ENCODE measurements at regions not wholly inside any gene's neighbourhood (a gene's known extent, or its start where the extent isn't known, plus 50 kb on each side); places are given as distances from the start of the nearest gene placed in this dataset.

- Histone ChIP-seq H3K27me3 (ENCODE audit: insufficient read depth, low read length) (no peaks in the 10 kb centered on the region), H3K27ac (ENCODE audit: low read depth, low read length, poor library complexity, severe bottlenecking) (no peak overlapping the region), H3K79me2 (ENCODE audit: insufficient read depth, low read length) (no peaks in the 10 kb centered on the region), H3K9me3 (ENCODE audit: low read length) (no peaks in the 10 kb centered on the region), H3K4me2 (ENCODE audit: low read length) (no peak overlapping the region), H3K9ac (ENCODE audit: low read length) (no peak overlapping the region), H3K4me1 (ENCODE audit: insufficient read depth, low read length, severe bottlenecking) (no peaks in the 10 kb centered on the region), H3K4me3 (ENCODE audit: low read depth, low read length, poor library complexity, severe bottlenecking) (no peak overlapping the region), H3K36me3 (ENCODE audit: insufficient read depth, low read length) (no peaks in the 10 kb centered on the region), H4K20me1 (ENCODE audit: insufficient read depth, low read length) (no peaks in the 10 kb centered on the region), H3K9me2 (ENCODE audit: low read depth, low read length) (no peaks in the 10 kb centered on the region), H3F3A (ENCODE audit: insufficient read depth, low read length) (no peaks in the 10 kb centered on the region), H2AFZ (ENCODE audit: low read length) (no peak overlapping the region)
- TF ChIP-seq EZH2 (IDR thresholded peaks at IDR 0.05; ENCODE audit: borderline replicate concordance, low read length) = no peak
- no peak for TF ChIP-seq CTCF (IDR thresholded peaks at IDR 0.05; ENCODE audit: low read length)
Measured at GRCh38 chr1:69502991-69503390, 64.7 kb upstream of the LRRC7 start.

GRCh38 chr1:69504730-69505252, 62.9 kb upstream of the LRRC7 start:
- H3K4me2 ChIP-seq (ENCODE audit: low read length) = no peak overlapping the region
- H3K9ac ChIP-seq (ENCODE audit: low read length) = no peak overlapping the region
- no peak overlapping the region for H2AFZ ChIP-seq (ENCODE audit: low read length)
- H3K4me3 ChIP-seq (ENCODE audit: low read depth, low read length, poor library complexity, severe bottlenecking) = no peak overlapping the region
- no peak for TF ChIP-seq EZH2 (IDR thresholded peaks at IDR 0.05; ENCODE audit: borderline replicate concordance, low read length)
- no peak for TF ChIP-seq CTCF (IDR thresholded peaks at IDR 0.05; ENCODE audit: low read length)
- no peak overlapping the region for H3K27ac ChIP-seq (ENCODE audit: low read depth, low read length, poor library complexity, severe bottlenecking)
- H3F3A ChIP-seq (ENCODE audit: insufficient read depth, low read length) = no peaks in the 10 kb centered on the region
- H3K27me3 ChIP-seq (ENCODE audit: insufficient read depth, low read length) = no peaks in the 10 kb centered on the region
- no peaks in the 10 kb centered on the region for H4K20me1 ChIP-seq (ENCODE audit: insufficient read depth, low read length)
- no peaks in the 10 kb centered on the region for H3K9me2 ChIP-seq (ENCODE audit: low read depth, low read length)
- no peaks in the 10 kb centered on the region for H3K9me3 ChIP-seq (ENCODE audit: low read length)
- H3K4me1 ChIP-seq (ENCODE audit: insufficient read depth, low read length, severe bottlenecking) = no peaks in the 10 kb centered on the region
- H3K79me2 ChIP-seq (ENCODE audit: insufficient read depth, low read length) = no peaks in the 10 kb centered on the region
- H3K36me3 ChIP-seq (ENCODE audit: insufficient read depth, low read length) = no peaks in the 10 kb centered on the region

GRCh38 chr1:69506311-69506710, 61.4 kb upstream of the LRRC7 start:
- Histone ChIP-seq H3K9me3 (ENCODE audit: low read length) (no peaks in the 10 kb centered on the region), H2AFZ (ENCODE audit: low read length) (no peak overlapping the region), H3F3A (ENCODE audit: insufficient read depth, low read length) (no peaks in the 10 kb centered on the region), H3K4me2 (ENCODE audit: low read length) (no peak overlapping the region), H3K4me3 (ENCODE audit: low read depth, low read length, poor library complexity, severe bottlenecking) (no peak overlapping the region), H3K27ac (ENCODE audit: low read depth, low read length, poor library complexity, severe bottlenecking) (no peak overlapping the region), H3K9me2 (ENCODE audit: low read depth, low read length) (no peaks in the 10 kb centered on the region), H3K79me2 (ENCODE audit: insufficient read depth, low read length) (no peaks in the 10 kb centered on the region), H3K9ac (ENCODE audit: low read length) (no peak overlapping the region), H4K20me1 (ENCODE audit: insufficient read depth, low read length) (no peaks in the 10 kb centered on the region), H3K36me3 (ENCODE audit: insufficient read depth, low read length) (no peaks in the 10 kb centered on the region), H3K4me1 (ENCODE audit: insufficient read depth, low read length, severe bottlenecking) (no peaks in the 10 kb centered on the region), H3K27me3 (ENCODE audit: insufficient read depth, low read length) (no peaks in the 10 kb centered on the region)
- TF ChIP-seq EZH2 (IDR thresholded peaks at IDR 0.05; ENCODE audit: borderline replicate concordance, low read length) (no peak), CTCF (IDR thresholded peaks at IDR 0.05; ENCODE audit: low read length) (no peak)
